ENCODE measurements at regions not wholly inside any gene's neighbourhood (a gene's known extent, or its start where the extent isn't known, plus 50 kb on each side); places are given as distances from the start of the nearest gene placed in this dataset.

- Histone ChIP-seq H3K4me2 (ENCODE audit: low read length) (no peak overlapping the region), H3K79me2 (ENCODE audit: control insufficient read depth, insufficient read depth, low read length, poor library complexity) (no peaks in the 10 kb centered on the region), H3K18ac (ENCODE audit: low read length) (no peak overlapping the region), H2BK5ac (ENCODE audit: low read depth, low read length, poor library complexity) (no peak overlapping the region), H3K4me3 (ENCODE audit: low read depth, low read length) (no peak overlapping the region), H2BK120ac (ENCODE audit: insufficient read depth, low read length, poor library complexity) (no peak overlapping the region), H2AK5ac (ENCODE audit: low read length) (no peak overlapping the region), H3K79me1 (ENCODE audit: low read length) (no peaks in the 10 kb centered on the region), H4K8ac (ENCODE audit: low read depth, low read length) (no peak overlapping the region), H3K27ac (ENCODE audit: low read depth, low read length) (no peak overlapping the region), H3K4ac (ENCODE audit: low read depth, low read length) (no peak overlapping the region), H3K9ac (ENCODE audit: low read length) (no peak overlapping the region), H3K23ac (ENCODE audit: low read length) (no peak overlapping the region), H3K9me3 (ENCODE audit: insufficient read depth, low read depth, low read length) (no peaks in the 10 kb centered on the region), H3K14ac (ENCODE audit: low read length) (no peak overlapping the region), H3K36me3 (ENCODE audit: control insufficient read depth in 1 of 2, insufficient read depth in 2 of 2, low read length in 2 of 2) (no peaks in the 10 kb centered on the region), H4K12ac (ENCODE audit: low read depth, low read length) (no peak overlapping the region), H2AFZ (ENCODE audit: insufficient read depth, low read length, poor library complexity) (no peak overlapping the region), H2BK12ac (ENCODE audit: low read length) (no peak overlapping the region), H4K91ac (ENCODE audit: low read depth, low read length) (no peak overlapping the region), H3K27me3 (ENCODE audit: insufficient read depth, low read length) (no peaks in the 10 kb centered on the region), H3K4me1 (ENCODE audit: control insufficient read depth in 1 of 2, insufficient read depth in 2 of 2, low read length in 2 of 2) (no peaks in the 10 kb centered on the region)
- WGBS (ENCODE audit: extremely low coverage, insufficient coverage, insufficient read length): no CpG with 5 or more reads among the region's 2 CpGs
- DNase-seq: no peak
Measured at GRCh38 chr18:22844190-22844589, 88.9 kb upstream of the RBBP8 start.

GRCh38 chr18:22844628-22845027 lies 88.5 kb upstream of the RBBP8 start:
- no peak overlapping the region for H2AK5ac ChIP-seq (ENCODE audit: low read length)
- H3K4ac ChIP-seq (ENCODE audit: low read depth, low read length): no peak overlapping the region
- no peaks in the 10 kb centered on the region for H3K79me2 ChIP-seq (ENCODE audit: control insufficient read depth, insufficient read depth, low read length, poor library complexity)
- H2BK12ac ChIP-seq (ENCODE audit: low read length): no peak overlapping the region
- no peak overlapping the region for H3K14ac ChIP-seq (ENCODE audit: low read length)
- no peaks in the 10 kb centered on the region for H3K4me1 ChIP-seq (ENCODE audit: control insufficient read depth in 1 of 2, insufficient read depth in 2 of 2, low read length in 2 of 2)
- no peaks in the 10 kb centered on the region for H3K79me1 ChIP-seq (ENCODE audit: low read length)
- no peak overlapping the region for H3K4me2 ChIP-seq (ENCODE audit: low read length)
- no peaks in the 10 kb centered on the region for H3K9me3 ChIP-seq (ENCODE audit: insufficient read depth, low read depth, low read length)
- no peak overlapping the region for H2BK120ac ChIP-seq (ENCODE audit: insufficient read depth, low read length, poor library complexity)
- H3K36me3 ChIP-seq (ENCODE audit: control insufficient read depth in 1 of 2, insufficient read depth in 2 of 2, low read length in 2 of 2): no peaks in the 10 kb centered on the region
- H4K91ac ChIP-seq (ENCODE audit: low read depth, low read length): no peak overlapping the region
- no peak overlapping the region for H4K12ac ChIP-seq (ENCODE audit: low read depth, low read length)
- H3K18ac ChIP-seq (ENCODE audit: low read length): no peak overlapping the region
- H4K8ac ChIP-seq (ENCODE audit: low read depth, low read length): no peak overlapping the region
- no peak overlapping the region for H2AFZ ChIP-seq (ENCODE audit: insufficient read depth, low read length, poor library complexity)
- no peaks in the 10 kb centered on the region for H3K27me3 ChIP-seq (ENCODE audit: insufficient read depth, low read length)
- DNase-seq: no peak
- no peak overlapping the region for H3K4me3 ChIP-seq (ENCODE audit: low read depth, low read length)
- no peak overlapping the region for H2BK5ac ChIP-seq (ENCODE audit: low read depth, low read length, poor library complexity)
- no peak overlapping the region for H3K9ac ChIP-seq (ENCODE audit: low read length)
- H3K23ac ChIP-seq (ENCODE audit: low read length): no peak overlapping the region
- H3K27ac ChIP-seq (ENCODE audit: low read depth, low read length): no peak overlapping the region
- no CpG with 5 or more reads among the region's 2 CpGs for WGBS (ENCODE audit: extremely low coverage, insufficient coverage, insufficient read length)

GRCh38 chr18:22846088-22846683 lies 86.9 kb upstream of the RBBP8 start:
- H2BK120ac ChIP-seq (ENCODE audit: insufficient read depth, low read length, poor library complexity): no peak overlapping the region
- H3K4me1 ChIP-seq (ENCODE audit: control insufficient read depth in 1 of 2, insufficient read depth in 2 of 2, low read length in 2 of 2): no peaks in the 10 kb centered on the region
- no peak overlapping the region for H3K18ac ChIP-seq (ENCODE audit: low read length)
- no peak overlapping the region for H3K23ac ChIP-seq (ENCODE audit: low read length)
- no peak overlapping the region for H2BK12ac ChIP-seq (ENCODE audit: low read length)
- H3K14ac ChIP-seq (ENCODE audit: low read length): no peak overlapping the region
- H3K9ac ChIP-seq (ENCODE audit: low read length): no peak overlapping the region
- no peak overlapping the region for H4K8ac ChIP-seq (ENCODE audit: low read depth, low read length)
- no peak overlapping the region for H3K4me3 ChIP-seq (ENCODE audit: low read depth, low read length)
- no peaks in the 10 kb centered on the region for H3K27me3 ChIP-seq (ENCODE audit: insufficient read depth, low read length)
- no peak overlapping the region for H4K12ac ChIP-seq (ENCODE audit: low read depth, low read length)
- no peaks in the 10 kb centered on the region for H3K79me1 ChIP-seq (ENCODE audit: low read length)
- WGBS (ENCODE audit: extremely low coverage, insufficient coverage, insufficient read length): no CpG with 5 or more reads among the region's 6 CpGs
- no peak overlapping the region for H3K4ac ChIP-seq (ENCODE audit: low read depth, low read length)
- no peak overlapping the region for H2AFZ ChIP-seq (ENCODE audit: insufficient read depth, low read length, poor library complexity)
- no peaks in the 10 kb centered on the region for H3K79me2 ChIP-seq (ENCODE audit: control insufficient read depth, insufficient read depth, low read length, poor library complexity)
- H3K4me2 ChIP-seq (ENCODE audit: low read length): no peak overlapping the region
- no peaks in the 10 kb centered on the region for H3K9me3 ChIP-seq (ENCODE audit: insufficient read depth, low read depth, low read length)
- no peak overlapping the region for H3K27ac ChIP-seq (ENCODE audit: low read depth, low read length)
- DNase-seq: peak in 1 of 2 donors; percentile 39
- H3K36me3 ChIP-seq (ENCODE audit: control insufficient read depth in 1 of 2, insufficient read depth in 2 of 2, low read length in 2 of 2): no peaks in the 10 kb centered on the region
- H2AK5ac ChIP-seq (ENCODE audit: low read length): no peak overlapping the region
- no peak overlapping the region for H2BK5ac ChIP-seq (ENCODE audit: low read depth, low read length, poor library complexity)
- no peak overlapping the region for H4K91ac ChIP-seq (ENCODE audit: low read depth, low read length)

- Histone ChIP-seq H4K8ac (ENCODE audit: low read depth, low read length) (no peak overlapping the region), H3K79me2 (ENCODE audit: control insufficient read depth, insufficient read depth, low read length, poor library complexity) (no peaks in the 10 kb centered on the region), H4K91ac (ENCODE audit: low read depth, low read length) (no peak overlapping the region), H3K4ac (ENCODE audit: low read depth, low read length) (no peak overlapping the region), H3K23ac (ENCODE audit: low read length) (no peak overlapping the region), H2AFZ (ENCODE audit: insufficient read depth, low read length, poor library complexity) (no peak overlapping the region), H2AK5ac (ENCODE audit: low read length) (no peak overlapping the region), H2BK120ac (ENCODE audit: insufficient read depth, low read length, poor library complexity) (no peak overlapping the region), H3K4me1 (ENCODE audit: control insufficient read depth in 1 of 2, insufficient read depth in 2 of 2, low read length in 2 of 2) (no peaks in the 10 kb centered on the region), H3K27ac (ENCODE audit: low read depth, low read length) (no peak overlapping the region), H3K18ac (ENCODE audit: low read length) (no peak overlapping the region), H2BK5ac (ENCODE audit: low read depth, low read length, poor library complexity) (no peak overlapping the region), H3K27me3 (ENCODE audit: insufficient read depth, low read length) (no peaks in the 10 kb centered on the region), H3K4me2 (ENCODE audit: low read length) (no peak overlapping the region), H2BK12ac (ENCODE audit: low read length) (no peak overlapping the region), H3K14ac (ENCODE audit: low read length) (no peak overlapping the region), H3K9me3 (ENCODE audit: insufficient read depth, low read depth, low read length) (no peaks in the 10 kb centered on the region), H3K36me3 (ENCODE audit: control insufficient read depth in 1 of 2, insufficient read depth in 2 of 2, low read length in 2 of 2) (no peaks in the 10 kb centered on the region), H3K9ac (ENCODE audit: low read length) (no peak overlapping the region), H4K12ac (ENCODE audit: low read depth, low read length) (no peak overlapping the region), H3K79me1 (ENCODE audit: low read length) (no peaks in the 10 kb centered on the region), H3K4me3 (ENCODE audit: low read depth, low read length) (no peak overlapping the region)
- no peak for DNase-seq
Measured at GRCh38 chr18:22846697-22847096, 86.4 kb upstream of the RBBP8 start.

Data from trophoblast cell (in vitro differentiated cells and primary cell).